ENCODE measurements at regions not wholly inside any gene's neighbourhood (a gene's known extent, or its start where the extent isn't known, plus 50 kb on each side); places are given as distances from the start of the nearest gene placed in this dataset.

DNA sequence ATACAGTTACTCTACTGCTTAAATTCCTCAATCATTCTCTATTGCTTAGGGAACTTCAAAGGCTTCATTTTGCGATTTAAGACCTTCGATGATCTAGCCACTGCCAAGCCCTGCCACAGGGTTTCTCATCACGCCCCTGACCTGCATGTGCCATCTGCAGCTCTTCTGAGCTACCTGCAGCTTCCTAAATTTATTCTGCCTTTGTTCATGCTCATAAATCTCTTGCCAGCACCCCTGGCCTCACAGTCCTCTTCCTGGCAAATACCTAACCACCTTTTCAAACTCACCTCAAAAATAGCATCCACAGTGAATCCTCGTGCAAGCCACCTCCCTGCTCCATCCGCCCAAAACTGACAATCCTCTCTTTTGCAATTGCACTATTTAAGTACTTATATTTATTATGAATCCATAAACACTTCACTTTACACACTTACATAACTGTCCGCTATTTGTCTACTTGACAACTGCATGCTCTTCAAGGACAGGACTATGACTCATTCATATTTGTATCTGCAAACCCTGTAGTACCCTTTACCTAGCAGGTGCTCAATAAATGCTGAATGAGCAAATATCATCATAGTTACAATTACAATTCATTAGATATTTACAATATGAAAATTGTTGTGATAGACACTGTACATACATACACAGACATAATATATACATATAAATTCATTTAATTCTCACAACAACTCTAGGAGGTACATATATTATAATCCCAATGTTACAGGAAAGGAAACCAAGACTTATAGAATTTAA lies 280.0 kb upstream of the RASGEF1B start:
- TF ChIP-seq TCF7 (IDR thresholded peaks at IDR 0.05; ENCODE audit: borderline replicate concordance): no peak
- TF ChIP-seq, protein P1, sequence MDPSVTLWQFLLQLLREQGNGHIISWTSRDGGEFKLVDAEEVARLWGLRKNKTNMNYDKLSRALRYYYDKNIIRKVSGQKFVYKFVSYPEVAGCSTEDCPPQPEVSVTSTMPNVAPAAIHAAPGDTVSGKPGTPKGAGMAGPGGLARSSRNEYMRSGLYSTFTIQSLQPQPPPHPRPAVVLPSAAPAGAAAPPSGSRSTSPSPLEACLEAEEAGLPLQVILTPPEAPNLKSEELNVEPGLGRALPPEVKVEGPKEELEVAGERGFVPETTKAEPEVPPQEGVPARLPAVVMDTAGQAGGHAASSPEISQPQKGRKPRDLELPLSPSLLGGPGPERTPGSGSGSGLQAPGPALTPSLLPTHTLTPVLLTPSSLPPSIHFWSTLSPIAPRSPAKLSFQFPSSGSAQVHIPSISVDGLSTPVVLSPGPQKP (IDR thresholded peaks at IDR 0.05; ENCODE audit: low read depth, low read length): no peak
- TF ChIP-seq, protein P2, sequence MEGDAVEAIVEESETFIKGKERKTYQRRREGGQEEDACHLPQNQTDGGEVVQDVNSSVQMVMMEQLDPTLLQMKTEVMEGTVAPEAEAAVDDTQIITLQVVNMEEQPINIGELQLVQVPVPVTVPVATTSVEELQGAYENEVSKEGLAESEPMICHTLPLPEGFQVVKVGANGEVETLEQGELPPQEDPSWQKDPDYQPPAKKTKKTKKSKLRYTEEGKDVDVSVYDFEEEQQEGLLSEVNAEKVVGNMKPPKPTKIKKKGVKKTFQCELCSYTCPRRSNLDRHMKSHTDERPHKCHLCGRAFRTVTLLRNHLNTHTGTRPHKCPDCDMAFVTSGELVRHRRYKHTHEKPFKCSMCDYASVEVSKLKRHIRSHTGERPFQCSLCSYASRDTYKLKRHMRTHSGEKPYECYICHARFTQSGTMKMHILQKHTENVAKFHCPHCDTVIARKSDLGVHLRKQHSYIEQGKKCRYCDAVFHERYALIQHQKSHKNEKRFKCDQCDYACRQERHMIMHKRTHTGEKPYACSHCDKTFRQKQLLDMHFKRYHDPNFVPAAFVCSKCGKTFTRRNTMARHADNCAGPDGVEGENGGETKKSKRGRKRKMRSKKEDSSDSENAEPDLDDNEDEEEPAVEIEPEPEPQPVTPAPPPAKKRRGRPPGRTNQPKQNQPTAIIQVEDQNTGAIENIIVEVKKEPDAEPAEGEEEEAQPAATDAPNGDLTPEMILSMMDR (IDR thresholded peaks at IDR 0.05 in 2 of 3, conservative IDR thresholded peaks at IDR 0.05 in 1 of 3; ENCODE audit: control insufficient read depth in 2 of 3, extremely low read depth in 1 of 3, insufficient read depth in 1 of 3, low read depth in 3 of 3, low read length in 3 of 3): no peak
- TF ChIP-seq ATF7 (IDR thresholded peaks at IDR 0.05; ENCODE audit: low read depth): no peak
- TF ChIP-seq, protein P3, sequence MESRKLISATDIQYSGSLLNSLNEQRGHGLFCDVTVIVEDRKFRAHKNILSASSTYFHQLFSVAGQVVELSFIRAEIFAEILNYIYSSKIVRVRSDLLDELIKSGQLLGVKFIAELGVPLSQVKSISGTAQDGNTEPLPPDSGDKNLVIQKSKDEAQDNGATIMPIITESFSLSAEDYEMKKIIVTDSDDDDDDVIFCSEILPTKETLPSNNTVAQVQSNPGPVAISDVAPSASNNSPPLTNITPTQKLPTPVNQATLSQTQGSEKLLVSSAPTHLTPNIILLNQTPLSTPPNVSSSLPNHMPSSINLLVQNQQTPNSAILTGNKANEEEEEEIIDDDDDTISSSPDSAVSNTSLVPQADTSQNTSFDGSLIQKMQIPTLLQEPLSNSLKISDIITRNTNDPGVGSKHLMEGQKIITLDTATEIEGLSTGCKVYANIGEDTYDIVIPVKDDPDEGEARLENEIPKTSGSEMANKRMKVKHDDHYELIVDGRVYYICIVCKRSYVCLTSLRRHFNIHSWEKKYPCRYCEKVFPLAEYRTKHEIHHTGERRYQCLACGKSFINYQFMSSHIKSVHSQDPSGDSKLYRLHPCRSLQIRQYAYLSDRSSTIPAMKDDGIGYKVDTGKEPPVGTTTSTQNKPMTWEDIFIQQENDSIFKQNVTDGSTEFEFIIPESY (IDR thresholded peaks at IDR 0.05): no peak
- TF ChIP-seq CEBPB (IDR thresholded peaks at IDR 0.05; ENCODE audit: borderline replicate concordance in 1 of 2, low read depth in 2 of 2, low read length in 2 of 2): no peak
- no peak for TF ChIP-seq ESRRA (IDR thresholded peaks at IDR 0.05; ENCODE audit: low read length)

Measured in GM12878 (cell line).